ENCODE measurements at regions not wholly inside any gene's neighbourhood (a gene's known extent, or its start where the extent isn't known, plus 50 kb on each side); places are given as distances from the start of the nearest gene placed in this dataset.

DNA sequence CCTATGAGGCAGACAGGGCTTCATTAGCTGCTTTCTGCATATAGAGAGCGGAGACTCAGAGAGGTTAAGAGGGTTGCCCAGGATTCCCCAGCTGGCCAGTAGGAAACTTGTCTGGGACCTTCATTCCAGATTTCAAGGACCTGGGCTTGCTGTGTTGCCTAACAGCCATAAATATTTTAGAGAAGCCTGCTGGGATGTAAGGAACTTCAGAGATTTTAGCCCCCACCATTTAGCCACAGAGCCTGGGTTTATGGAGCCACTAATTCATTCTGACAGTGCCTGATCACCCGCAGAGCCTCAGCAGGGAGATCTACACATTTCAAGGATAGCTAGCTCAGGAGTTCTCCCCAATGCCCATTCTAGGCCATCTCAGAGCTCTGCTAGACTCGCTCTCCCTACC lies 56.6 kb upstream of the TRUB1 start:
- WGBS, 2 experiments (ENCODE audit: extremely low coverage in 1 of 2, insufficient coverage in 1 of 2, insufficient read length in 1 of 2, insufficient replicate concordance in 2 of 2, low coverage in 1 of 2, low lambda C conversion rate in 2 of 2, missing lambda C conversion rate in 1 of 2), result 64% methylated on average over 3 of the region's 3 CpGs; no CpG with 5 or more reads in 1 of the 2 experiments
- TF ChIP-seq TCF12 (IDR thresholded peaks at IDR 0.05; ENCODE audit: low read depth, low read length) (no peak), GTF2F1 (IDR thresholded peaks at IDR 0.05; ENCODE audit: borderline replicate concordance, low read depth, low read length) (no peak), KDM1A (IDR thresholded peaks at IDR 0.05; ENCODE audit: borderline replicate concordance, low read length) (peak; percentile 26; the same call in 1 of the 2 replicates)
- H3K4me2 ChIP-seq (ENCODE audit: insufficient read depth in 1 of 2, low read depth in 2 of 2, low read length in 2 of 2), result peak overlapping the region; percentile 34 to 62; a peak in 3 of 4 replicates
- H4K8ac ChIP-seq (ENCODE audit: extremely low read depth, insufficient read depth, low read length), result no peak overlapping the region
- H3K23ac ChIP-seq (ENCODE audit: insufficient read length), result no peak overlapping the region
- no peak overlapping the region; the same call in 1 of the 2 replicates for H2BK20ac ChIP-seq (ENCODE audit: low read length)
- H3K79me1 ChIP-seq (ENCODE audit: low read depth, low read length), result no peaks in the 10 kb centered on the region
- no peak overlapping the region; the same call in 1 of the 2 replicates for H3K18ac ChIP-seq (ENCODE audit: extremely low read depth, low read length)
- H3K27me3 ChIP-seq (replicated peaks in 1 of 4; ENCODE audit: control insufficient read depth in 3 of 4, extremely low read depth in 1 of 4, insufficient read depth in 3 of 4, low read length in 3 of 4), result no peaks in the 10 kb centered on the region
- no peak overlapping the region for H2BK15ac ChIP-seq (ENCODE audit: low read length)
- H3K4me3 ChIP-seq (ENCODE audit: extremely low read depth in 1 of 4, insufficient read depth in 2 of 4, low read depth in 3 of 4, low read length in 4 of 4), result peak overlapping the region in 1 of 4 experiments; percentile 25; a peak in 1 of 8 replicates
- ChIA-PET POLR2A (ENCODE audit: partially characterized antibody) (no interaction called here), CTCF (ENCODE audit: partially characterized antibody) (interaction anchor here (0.9 to 10.5 kb wide), 11 partner anchors 12 to 410 kb away, joined by 3 to 96 read pairs (median 4); no protein-coding TSS in a partner anchor)
- H2AFZ ChIP-seq (ENCODE audit: low read length), result no peak overlapping the region
- no peak overlapping the region for H3K27ac ChIP-seq (ENCODE audit: low read depth, low read length)
- no peaks in the 10 kb centered on the region for H3K36me3 ChIP-seq (ENCODE audit: control insufficient read depth in 2 of 4, insufficient read depth in 4 of 4, low read length in 3 of 4)
- 0 out of 2 replicates have a peak overlapping the region, but pooled peaks have one; percentile 92 for H2BK12ac ChIP-seq (ENCODE audit: low read depth, low read length)
- H3K4ac ChIP-seq (replicated peaks; ENCODE audit: insufficient read length, low read depth, low read length), result no peak overlapping the region
- DNase-seq (ENCODE audit: low read depth in 1 of 2, low spot score in 2 of 2), result no peak
- H2AK5ac ChIP-seq (ENCODE audit: low read depth, low read length), result 0 out of 2 replicates have a peak overlapping the region, but pooled peaks have one; percentile 93
- H3K23me2 ChIP-seq (ENCODE audit: low read depth, low read length), result no peaks in the 10 kb centered on the region
- H2BK120ac ChIP-seq (replicated peaks; ENCODE audit: low read depth, low read length), result peak overlapping the region; percentile 43
- no peaks in the 10 kb centered on the region for H4K20me1 ChIP-seq (replicated peaks in 1 of 2; ENCODE audit: control insufficient read depth in 1 of 2, insufficient read depth in 2 of 2, low read length in 2 of 2)
- no peak for FAIRE-seq
- no peak overlapping the region for H4K5ac ChIP-seq (ENCODE audit: insufficient read length, low read depth, low read length)
- H3K56ac ChIP-seq (replicated peaks; ENCODE audit: insufficient read length, low read depth, low read length), result no peak overlapping the region
- H3K4me1 ChIP-seq (replicated peaks in 1 of 4; ENCODE audit: control insufficient read depth in 3 of 4, insufficient read depth in 4 of 4, low read length in 3 of 4), result peaks cover 9 to 19% (median 10%) of the 10 kb centered on the region in 4 experiments
- no peaks in the 10 kb centered on the region for H3K79me2 ChIP-seq (ENCODE audit: control insufficient read depth in 1 of 2, insufficient read depth in 2 of 2, low read length in 2 of 2)
- H3K9ac ChIP-seq (replicated peaks in 1 of 4; ENCODE audit: extremely low read depth in 1 of 4, low read depth in 3 of 4, low read length in 3 of 4), result no peak overlapping the region
- H3K9me3 ChIP-seq (ENCODE audit: insufficient read depth in 2 of 2, low read depth in 1 of 2, low read length in 1 of 2), result no peaks in the 10 kb centered on the region
- 0 out of 2 replicates have a peak overlapping the region, but pooled peaks have one; percentile 71 for H2BK5ac ChIP-seq (ENCODE audit: low read depth, low read length)
- no peak overlapping the region for H3K14ac ChIP-seq (ENCODE audit: insufficient read length)
- H4K91ac ChIP-seq (replicated peaks; ENCODE audit: insufficient read length, low read length), result no peak overlapping the region
